Trophoblast cell (in vitro differentiated cells and primary cell): ENCODE measurements at regions not wholly inside any gene's neighbourhood (a gene's known extent, or its start where the extent isn't known, plus 50 kb on each side); places are given as distances from the start of the nearest gene placed in this dataset.

ENCODE experiments used
- DNase-seq, 2 donors: peaks; one replicate each; pipeline ENCODE4 v3.0.0-alpha.2; 2016
- H2AFZ ChIP-seq: 2 replicates; pipeline ENCODE4 v1.6.1; 2013; ENCODE audit warnings: low read length, moderate library complexity, mild to moderate bottlenecking; ENCODE audit not compliant: insufficient read depth, poor library complexity
- H2AK5ac ChIP-seq: 2 replicates; pipeline ENCODE4 v1.6.1; 2013; ENCODE audit warnings: mild to moderate bottlenecking, low read length
- H2BK120ac ChIP-seq: 2 replicates; pipeline ENCODE4 v1.6.1; 2013; ENCODE audit warnings: low read length, mild to moderate bottlenecking, moderate library complexity; ENCODE audit not compliant: insufficient read depth, poor library complexity
- H2BK12ac ChIP-seq: 2 replicates; pipeline ENCODE4 v1.6.1; 2013; ENCODE audit warnings: mild to moderate bottlenecking, low read length, moderate library complexity
- H2BK5ac ChIP-seq: 2 replicates; pipeline ENCODE4 v1.6.1; 2013; ENCODE audit warnings: low read length, low read depth, moderate library complexity, mild to moderate bottlenecking; ENCODE audit not compliant: poor library complexity
- H3K14ac ChIP-seq: 2 replicates; pipeline ENCODE4 v1.6.1; 2013; ENCODE audit warnings: mild to moderate bottlenecking, low read length
- H3K18ac ChIP-seq: 2 replicates; pipeline ENCODE4 v1.6.1; 2013; ENCODE audit warnings: mild to moderate bottlenecking, low read length
- H3K23ac ChIP-seq: 2 replicates; pipeline ENCODE4 v1.6.1; 2013; ENCODE audit warnings: low read length
- H3K27ac ChIP-seq: 2 replicates; pipeline ENCODE4 v1.5.1; 2013; ENCODE audit warnings: low read depth, mild to moderate bottlenecking, inconsistent platforms, low read length, moderate library complexity
- H3K27me3 ChIP-seq: 2 replicates; pipeline ENCODE4 v1.6.1; 2013; ENCODE audit warnings: inconsistent platforms, mild to moderate bottlenecking, low read length, moderate library complexity; ENCODE audit not compliant: insufficient read depth
- H3K36me3 ChIP-seq, 2 experiments: 1 replicate in 1 of 2; 2 replicates in 1 of 2; pipeline ENCODE4 v1.6.1; 2013; ENCODE audit warnings: low read length in 2 of 2, mild to moderate bottlenecking in 2 of 2, moderate library complexity in 1 of 2; ENCODE audit not compliant: insufficient read depth in 2 of 2, control insufficient read depth in 1 of 2
- H3K4ac ChIP-seq: 2 replicates; pipeline ENCODE4 v1.6.1; 2013; ENCODE audit warnings: low read depth, mild to moderate bottlenecking, low read length, moderate library complexity
- H3K4me1 ChIP-seq, 2 experiments: 1 replicate in 1 of 2; 2 replicates in 1 of 2; pipeline ENCODE4 v1.6.1; 2013; ENCODE audit warnings: low read length in 2 of 2, mild to moderate bottlenecking in 2 of 2, moderate library complexity in 1 of 2; ENCODE audit not compliant: insufficient read depth in 2 of 2, control insufficient read depth in 1 of 2
- H3K4me2 ChIP-seq: 2 replicates; pipeline ENCODE4 v1.6.1; 2013; ENCODE audit warnings: inconsistent platforms, mild to moderate bottlenecking, low read length, moderate library complexity
- H3K4me3 ChIP-seq: 2 replicates; pipeline ENCODE4 v1.5.1; 2013; ENCODE audit warnings: mild to moderate bottlenecking, low read depth, low read length, inconsistent platforms
- H3K79me1 ChIP-seq: one replicate; pipeline ENCODE4 v1.6.1; 2013; ENCODE audit warnings: low read length
- H3K79me2 ChIP-seq: 2 replicates; pipeline ENCODE4 v1.6.1; 2013; ENCODE audit warnings: low read length, mild to moderate bottlenecking; ENCODE audit not compliant: control insufficient read depth, insufficient read depth, poor library complexity
- H3K9ac ChIP-seq: 2 replicates; pipeline ENCODE4 v1.6.1; 2013; ENCODE audit warnings: mild to moderate bottlenecking, low read length
- H3K9me3 ChIP-seq: 2 replicates; pipeline ENCODE4 v1.6.1; 2013; ENCODE audit warnings: low read depth, mild to moderate bottlenecking, control low read depth, inconsistent platforms, low read length; ENCODE audit not compliant: insufficient read depth
- H4K12ac ChIP-seq: 2 replicates; pipeline ENCODE4 v1.6.1; 2013; ENCODE audit warnings: low read depth, mild to moderate bottlenecking, low read length, moderate library complexity
- H4K8ac ChIP-seq: 2 replicates; pipeline ENCODE4 v1.6.1; 2013; ENCODE audit warnings: low read depth, mild to moderate bottlenecking, low read length, moderate library complexity
- H4K91ac ChIP-seq: one replicate; pipeline ENCODE4 v1.6.1; 2013; ENCODE audit warnings: low read depth, mild to moderate bottlenecking, low read length, moderate library complexity
- WGBS: extraction: QIAGEN DNeasy Blood & Tissue Kit; methylation state at CpG from one replicate; pipeline ENCODE4 v1.1.7; 2013; ENCODE audit warnings: missing lambda C conversion rate; ENCODE audit not compliant: insufficient read length, insufficient coverage; ENCODE audit errors: extremely low coverage; 5-methylcytosine and 5-hydroxymethylcytosine counted together

DNA sequence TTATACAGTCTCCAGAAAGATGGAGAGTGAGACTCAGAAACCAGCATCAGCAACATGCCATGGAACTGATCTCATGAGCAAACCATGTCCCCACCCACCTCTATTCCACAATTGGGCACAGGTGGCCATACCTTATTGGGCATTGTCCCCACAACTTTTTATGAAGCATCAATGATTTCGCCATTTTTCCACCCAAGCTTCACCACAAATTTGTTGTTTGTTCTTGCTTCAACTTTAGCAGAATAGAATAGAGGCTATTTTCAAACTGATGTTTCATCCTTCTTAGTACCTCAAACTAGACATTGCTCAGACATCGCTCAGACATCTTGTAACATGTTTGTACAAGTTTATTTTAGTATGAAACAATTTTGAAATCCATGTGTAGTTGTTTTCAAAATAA, 112.5 kb upstream of the TMTC2 start:
- no peak for DNase-seq
- no peak overlapping the region for H3K4me3 ChIP-seq
- no peak overlapping the region for H3K18ac ChIP-seq
- no peak overlapping the region for H4K8ac ChIP-seq
- no peak overlapping the region for H2BK12ac ChIP-seq
- no peaks in the 10 kb centered on the region for H3K79me1 ChIP-seq
- no peak overlapping the region for H2BK120ac ChIP-seq
- no peak overlapping the region for H3K9ac ChIP-seq
- no peak overlapping the region for H4K91ac ChIP-seq
- no peak overlapping the region for H2AFZ ChIP-seq
- H2BK5ac ChIP-seq, result no peak overlapping the region
- H3K9me3 ChIP-seq, result no peaks in the 10 kb centered on the region
- no CpG with 5 or more reads among the region's 2 CpGs for WGBS
- no peaks in the 10 kb centered on the region for H3K36me3 ChIP-seq
- H4K12ac ChIP-seq, result no peak overlapping the region
- no peak overlapping the region for H3K4ac ChIP-seq
- no peak overlapping the region for H3K27ac ChIP-seq
- H3K23ac ChIP-seq, result no peak overlapping the region
- H2AK5ac ChIP-seq, result no peak overlapping the region
- H3K27me3 ChIP-seq, result no peaks in the 10 kb centered on the region
- H3K4me2 ChIP-seq, result no peak overlapping the region
- H3K4me1 ChIP-seq, result no peaks in the 10 kb centered on the region
- H3K14ac ChIP-seq, result no peak overlapping the region
- no peaks in the 10 kb centered on the region for H3K79me2 ChIP-seq

DNA sequence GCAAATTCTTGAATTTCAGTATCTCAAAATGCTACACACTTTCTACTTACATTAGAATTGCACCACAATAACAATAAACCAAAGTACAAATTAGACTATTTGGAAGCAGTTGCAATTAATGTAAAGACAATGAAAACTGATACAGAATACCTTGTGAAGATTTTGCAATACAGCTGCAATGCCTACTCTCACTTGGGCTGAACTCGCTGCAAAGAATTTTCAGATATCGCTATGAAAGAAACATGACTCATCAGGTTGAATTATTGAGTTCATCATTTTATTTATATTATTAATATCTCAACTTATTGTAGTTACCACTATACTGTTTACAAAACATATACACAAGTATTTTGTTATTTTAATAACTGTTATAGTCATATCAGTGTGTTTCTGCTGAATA, 108.0 kb upstream of the TMTC2 start:
- DNase-seq, result no peak
- no peak overlapping the region for H4K12ac ChIP-seq
- H3K27me3 ChIP-seq, result no peaks in the 10 kb centered on the region
- no peaks in the 10 kb centered on the region for H3K9me3 ChIP-seq
- H4K8ac ChIP-seq, result no peak overlapping the region
- H3K4ac ChIP-seq, result no peak overlapping the region
- no peak overlapping the region for H4K91ac ChIP-seq
- H3K4me3 ChIP-seq, result no peak overlapping the region
- no peak overlapping the region for H2BK120ac ChIP-seq
- H2AK5ac ChIP-seq, result no peak overlapping the region
- no peak overlapping the region for H2BK12ac ChIP-seq
- H2AFZ ChIP-seq, result no peak overlapping the region
- H3K14ac ChIP-seq, result no peak overlapping the region
- no peaks in the 10 kb centered on the region for H3K36me3 ChIP-seq
- no peak overlapping the region for H3K9ac ChIP-seq
- H3K79me1 ChIP-seq, result no peaks in the 10 kb centered on the region
- H3K4me2 ChIP-seq, result no peak overlapping the region
- no peak overlapping the region for H3K18ac ChIP-seq
- no peak overlapping the region for H3K23ac ChIP-seq
- H3K4me1 ChIP-seq, result no peaks in the 10 kb centered on the region
- no peaks in the 10 kb centered on the region for H3K79me2 ChIP-seq
- no peak overlapping the region for H2BK5ac ChIP-seq
- no peak overlapping the region for H3K27ac ChIP-seq
- WGBS, result no CpG with 5 or more reads among the region's 2 CpGs

DNA sequence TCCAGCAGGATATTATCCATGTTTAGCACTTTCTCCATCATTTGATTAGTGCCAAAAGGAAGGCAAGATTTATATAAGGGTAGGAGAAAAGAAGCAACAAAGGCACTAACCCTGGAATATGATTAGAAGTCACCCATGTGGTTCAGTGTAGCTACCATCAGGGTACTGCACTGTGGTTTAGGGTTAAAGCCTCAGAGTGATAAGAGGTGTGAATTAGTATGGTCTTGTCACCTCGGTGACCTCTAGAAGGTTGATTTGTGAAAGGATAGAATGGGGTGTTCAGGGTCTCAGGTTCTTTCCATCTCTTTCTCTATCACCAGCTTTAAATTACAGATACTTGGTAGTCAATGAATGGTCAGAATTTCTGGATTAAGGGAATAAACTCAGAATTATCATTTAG, 103.0 kb upstream of the TMTC2 start:
- H3K79me1 ChIP-seq, result no peaks in the 10 kb centered on the region
- no peaks in the 10 kb centered on the region for H3K79me2 ChIP-seq
- no peak overlapping the region for H2AFZ ChIP-seq
- no peak overlapping the region for H2BK12ac ChIP-seq
- no peak overlapping the region for H3K9ac ChIP-seq
- no peak for DNase-seq
- H2BK5ac ChIP-seq, result no peak overlapping the region
- no peak overlapping the region for H3K18ac ChIP-seq
- no peaks in the 10 kb centered on the region for H3K9me3 ChIP-seq
- H3K4me1 ChIP-seq, result no peaks in the 10 kb centered on the region
- H2AK5ac ChIP-seq, result no peak overlapping the region
- H2BK120ac ChIP-seq, result no peak overlapping the region
- no peaks in the 10 kb centered on the region for H3K27me3 ChIP-seq
- no peak overlapping the region for H3K4me3 ChIP-seq
- H3K4me2 ChIP-seq, result no peak overlapping the region
- no CpG with 5 or more reads among the region's 1 CpG for WGBS
- no peak overlapping the region for H3K23ac ChIP-seq
- no peak overlapping the region for H4K8ac ChIP-seq
- H4K91ac ChIP-seq, result no peak overlapping the region
- no peak overlapping the region for H3K27ac ChIP-seq
- no peaks in the 10 kb centered on the region for H3K36me3 ChIP-seq
- H3K4ac ChIP-seq, result no peak overlapping the region
- H4K12ac ChIP-seq, result no peak overlapping the region
- H3K14ac ChIP-seq, result no peak overlapping the region

DNA sequence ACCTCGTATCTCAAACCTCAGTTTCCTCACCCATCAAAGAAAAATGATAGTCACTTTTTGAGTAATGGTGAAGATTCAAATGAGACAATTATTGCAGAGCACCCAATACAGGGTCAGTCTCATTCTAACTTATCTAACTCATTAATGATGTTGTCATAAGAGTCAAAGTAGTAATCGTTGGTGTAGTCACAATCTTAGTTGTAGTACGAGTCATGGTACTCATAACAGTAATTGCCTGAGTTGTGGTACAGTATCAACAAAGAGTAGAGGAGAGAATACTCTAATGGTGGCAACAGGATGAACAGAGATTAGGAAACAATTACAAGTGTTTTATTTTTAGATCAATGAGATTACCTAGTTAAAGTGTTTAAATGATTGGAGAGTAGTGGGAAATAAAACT, 93.6 kb upstream of the TMTC2 start:
- no peak for DNase-seq
- Histone ChIP-seq H2BK12ac (no peak overlapping the region), H4K91ac (no peak overlapping the region), H3K4me3 (no peak overlapping the region), H4K12ac (no peak overlapping the region), H3K4me1 (no peaks in the 10 kb centered on the region), H3K4me2 (no peak overlapping the region), H3K4ac (no peak overlapping the region), H3K9me3 (no peaks in the 10 kb centered on the region), H3K79me1 (no peaks in the 10 kb centered on the region), H2AFZ (no peak overlapping the region), H3K18ac (no peak overlapping the region), H3K14ac (no peak overlapping the region), H3K9ac (no peak overlapping the region), H3K23ac (no peak overlapping the region), H3K79me2 (no peaks in the 10 kb centered on the region), H2BK120ac (no peak overlapping the region), H3K27me3 (no peaks in the 10 kb centered on the region), H3K27ac (no peak overlapping the region), H4K8ac (no peak overlapping the region), H2AK5ac (no peak overlapping the region), H3K36me3 (no peaks in the 10 kb centered on the region), H2BK5ac (no peak overlapping the region)
- WGBS, result no CpG with 5 or more reads among the region's 3 CpGs
